HG02884 (cell line): ENCODE measurements at regions not wholly inside any gene's neighbourhood (a gene's known extent, or its start where the extent isn't known, plus 50 kb on each side); places are given as distances from the start of the nearest gene placed in this dataset.
"Not testable (repeated sequence)": the region's sequence is repeated elsewhere in the genome, so short reads cannot be mapped to it uniquely, and the experiment has no call there.

Experiments
- ATAC-seq: cut with Tn5 transposase; IDR thresholded peaks from one replicate; pipeline ENCODE4 v1.9.1; 2021; ENCODE audit warnings: mild to moderate bottlenecking, moderate library complexity; ENCODE audit not compliant: unreplicated experiment

DNA sequence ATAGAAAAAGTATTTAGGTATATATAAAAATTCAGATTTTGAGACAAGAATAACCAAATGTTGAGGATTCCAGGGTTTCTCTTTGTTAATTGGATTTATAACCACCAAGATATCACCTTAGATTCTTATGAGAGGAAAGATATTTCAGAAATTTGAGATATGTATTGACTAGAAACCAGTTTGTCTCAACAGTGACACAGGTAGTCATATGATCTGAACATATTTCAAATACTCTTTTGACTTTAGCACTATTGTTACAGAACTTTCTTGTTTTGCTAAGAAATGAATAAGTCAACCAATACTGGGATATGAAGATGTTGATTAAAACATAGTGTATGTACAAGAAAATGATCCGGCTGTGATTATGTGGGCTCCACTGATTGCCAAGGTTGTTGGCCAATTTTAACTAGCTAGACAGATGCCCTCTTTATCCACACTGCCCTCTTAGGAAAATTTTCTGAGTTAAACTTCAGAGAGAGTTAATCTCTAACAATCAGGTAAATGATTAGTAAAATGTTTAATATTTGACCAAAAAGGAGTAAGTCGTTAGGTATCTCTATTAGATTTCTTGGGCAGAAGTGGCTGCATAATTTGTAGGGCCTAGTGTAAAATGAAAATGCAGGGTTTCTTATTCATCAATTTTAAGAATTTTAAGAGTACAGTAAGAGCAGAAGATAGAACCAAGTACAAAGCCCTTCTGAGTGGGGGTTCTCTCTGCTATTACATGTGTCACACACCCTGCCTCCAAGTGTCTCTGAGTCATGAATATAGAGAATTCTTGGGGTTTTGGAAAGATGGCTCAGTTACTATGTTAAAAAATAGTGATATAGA is 376.0 kb downstream of the TFEC start:
- ATAC-seq, result no peak

DNA sequence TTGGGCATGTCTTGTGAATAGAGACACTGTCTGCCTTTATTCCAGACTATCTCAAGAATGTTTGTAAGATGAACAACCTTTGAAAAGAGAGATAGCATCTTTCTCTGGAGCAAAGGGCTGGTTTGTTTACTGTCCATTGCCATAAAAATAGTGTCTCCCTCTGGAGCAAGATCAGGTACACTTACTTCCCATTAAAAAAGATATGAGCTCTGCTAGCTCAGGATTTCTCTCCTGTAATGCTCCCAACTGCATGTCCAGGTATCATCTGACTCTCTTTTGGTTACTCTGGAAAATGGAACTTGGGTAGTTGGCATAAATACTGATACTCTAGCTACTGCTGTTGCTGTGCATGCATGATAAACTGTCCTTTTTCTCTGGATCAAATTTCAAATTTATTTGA is 381.1 kb downstream of the TFEC start:
- ATAC-seq, result no peak

DNA sequence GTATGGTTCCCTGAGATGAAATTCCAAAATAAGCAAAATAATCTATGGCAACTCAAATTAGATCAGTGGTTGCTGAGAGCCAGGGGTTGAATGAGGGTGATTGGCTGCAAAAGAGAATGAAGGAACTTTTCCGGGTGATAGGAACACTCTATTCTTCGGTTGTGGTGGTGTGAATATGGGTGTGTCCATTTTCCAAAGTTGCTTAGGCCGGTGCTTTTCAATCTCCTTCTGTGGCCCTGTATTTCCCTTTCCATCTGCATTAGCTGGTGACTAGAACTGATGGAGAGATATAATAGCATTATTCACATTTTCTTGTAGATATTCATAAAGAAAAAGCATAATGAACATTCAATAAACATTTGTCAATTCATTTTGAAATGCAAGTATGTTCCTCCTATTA is 382.9 kb downstream of the TFEC start:
- ATAC-seq, result no peak

DNA sequence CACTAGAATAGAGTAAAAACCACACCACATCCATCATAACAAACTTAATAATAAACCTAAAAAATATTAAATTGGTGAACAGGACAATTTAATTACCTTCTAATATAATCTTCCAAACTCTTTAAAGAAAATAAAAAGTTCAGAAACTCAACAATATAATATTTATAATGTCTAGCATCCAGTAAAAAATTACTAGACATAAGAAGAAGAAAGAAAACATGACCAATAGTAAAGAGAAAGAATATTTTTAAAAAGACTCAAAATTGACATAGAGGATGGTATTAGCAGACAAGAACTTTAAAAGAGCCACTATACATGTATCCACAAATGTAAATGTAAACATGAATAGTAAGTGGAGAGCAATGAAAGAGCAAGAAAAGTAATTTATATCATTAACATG is 388.4 kb downstream of the TFEC start:
- no peak for ATAC-seq

DNA sequence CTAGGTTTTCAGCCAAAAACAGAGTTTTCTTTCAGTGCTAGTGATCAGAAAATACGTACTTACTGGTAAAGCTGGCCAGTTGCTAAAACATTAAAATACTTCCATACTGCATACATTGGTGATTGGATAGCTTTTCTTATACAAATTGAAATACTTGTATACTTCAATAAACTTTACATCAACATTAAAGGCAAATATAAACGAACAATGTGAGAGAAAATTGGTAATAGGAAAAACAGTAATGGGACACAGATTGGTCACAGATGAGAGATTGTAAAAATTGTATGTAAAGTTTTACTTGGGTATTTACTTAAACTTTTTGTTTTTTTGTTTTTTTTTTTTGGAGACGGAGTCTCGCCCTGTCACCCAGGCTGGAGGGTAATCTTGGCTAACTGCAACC is 391.7 kb downstream of the TFEC start:
- no peak for ATAC-seq

DNA sequence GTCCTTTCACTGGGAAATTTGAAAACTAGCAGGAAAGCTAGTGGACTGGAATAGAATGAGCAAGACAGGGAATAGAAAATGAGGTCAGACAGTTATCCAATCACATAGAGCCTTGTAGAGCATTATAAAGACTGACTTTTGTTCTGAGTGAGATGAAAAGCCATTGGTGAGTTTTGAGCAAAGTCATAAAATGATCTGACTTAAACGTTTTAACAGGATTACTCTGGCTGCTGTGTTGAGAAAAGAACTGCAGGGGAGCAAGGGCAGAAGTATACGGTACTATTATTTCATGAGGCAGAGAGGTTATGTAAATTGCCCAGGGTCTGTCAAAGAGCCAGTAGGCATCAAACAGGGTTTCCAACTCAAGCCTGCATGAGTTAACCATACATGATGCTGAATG is 393.4 kb downstream of the TFEC start:
- ATAC-seq, result no peak

DNA sequence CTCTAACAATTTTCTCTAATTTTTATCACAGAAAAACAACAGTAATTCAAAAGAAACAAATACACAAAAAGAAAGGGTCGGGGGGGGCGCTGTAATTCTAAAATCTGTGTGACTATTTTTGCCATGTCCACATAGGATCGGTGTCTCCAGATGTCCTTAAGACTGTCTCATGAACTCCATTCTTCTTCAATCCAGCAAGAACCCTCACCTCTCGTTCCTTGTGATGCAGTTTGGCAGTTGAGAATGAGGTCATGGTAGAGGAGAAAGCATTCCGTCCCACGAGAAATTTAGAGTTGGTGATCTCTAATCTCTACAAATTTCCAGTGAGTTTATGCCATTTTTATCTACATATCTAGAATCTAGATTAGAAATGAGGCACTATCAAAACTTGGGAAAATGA is 394.7 kb downstream of the TFEC start:
- ATAC-seq, result no peak

DNA sequence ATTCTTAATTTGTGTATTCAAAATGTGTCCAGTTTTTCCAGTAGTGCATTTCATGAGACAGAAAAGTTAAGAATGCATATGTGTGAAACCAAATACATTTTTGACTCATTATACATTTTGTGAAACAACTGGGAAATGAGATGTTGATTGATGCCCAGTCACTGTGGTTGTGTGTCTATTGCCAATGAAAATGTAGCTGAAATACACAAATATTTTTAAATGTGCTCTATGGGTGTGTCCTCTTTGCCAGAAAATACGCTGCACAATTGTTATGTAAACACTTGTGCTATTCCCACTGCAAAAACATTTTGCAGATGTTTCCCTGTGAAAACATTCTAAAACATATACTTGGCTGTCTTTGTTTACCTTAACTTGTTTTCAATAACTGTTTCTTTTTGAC is 395.2 kb downstream of the TFEC start:
- ATAC-seq, result no peak

DNA sequence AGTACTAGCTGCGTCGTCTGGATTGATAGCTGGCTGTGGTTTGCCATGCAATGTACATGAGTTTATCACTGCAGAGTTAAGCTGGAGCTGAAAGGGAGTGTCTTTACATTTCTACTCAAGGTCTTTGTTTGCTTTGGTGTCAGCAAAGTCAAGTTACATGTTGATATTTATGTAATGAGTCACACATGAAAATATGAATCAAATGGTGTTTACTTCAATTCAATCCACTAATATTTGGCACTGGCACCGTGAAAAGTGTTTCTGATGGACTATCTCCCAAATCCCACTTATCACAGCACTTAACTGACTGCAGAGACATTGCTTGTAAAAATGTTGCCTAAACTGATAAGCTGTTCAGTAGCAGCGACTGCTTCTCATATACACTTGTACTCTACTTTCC is 395.9 kb downstream of the TFEC start:
- ATAC-seq, result no peak

DNA sequence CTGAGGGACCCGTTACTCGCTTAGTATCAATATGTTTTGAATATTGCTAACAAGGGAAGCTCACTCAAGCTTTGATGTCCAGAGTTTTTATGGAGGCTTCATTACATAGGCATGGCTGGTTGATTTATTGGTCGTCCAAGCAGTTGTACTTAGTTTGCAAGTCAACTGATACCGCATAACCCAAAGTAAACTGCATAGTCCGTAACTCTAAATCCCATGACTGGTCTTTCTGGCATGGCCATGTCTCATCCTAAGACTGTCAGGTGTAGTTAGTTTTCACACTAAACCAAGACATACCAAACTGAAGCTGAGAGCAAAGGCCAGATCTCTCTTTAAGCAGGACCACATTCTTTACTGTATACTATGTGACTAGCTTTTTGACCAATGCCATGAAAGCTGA is 397.9 kb downstream of the TFEC start:
- ATAC-seq, result no peak

DNA sequence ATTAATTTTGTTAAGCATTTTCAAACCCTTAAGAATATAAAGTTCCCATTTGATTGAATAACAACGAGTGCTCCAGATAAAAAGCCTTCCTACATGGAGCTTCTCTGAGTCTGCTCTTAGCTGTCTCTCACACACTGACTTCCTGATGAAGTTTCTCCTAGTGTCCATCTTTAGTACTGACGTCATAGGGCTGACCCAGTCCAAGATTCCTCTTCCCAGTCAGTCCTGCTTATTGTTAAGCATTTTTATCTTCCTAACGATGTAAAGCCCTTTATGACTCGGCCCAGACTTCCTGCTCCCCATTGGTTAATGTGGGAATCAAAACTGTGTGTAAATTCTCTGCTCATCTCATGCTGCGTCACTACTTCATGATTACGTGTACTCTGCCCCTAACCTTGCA is 398.8 kb downstream of the TFEC start:
- no peak for ATAC-seq

DNA sequence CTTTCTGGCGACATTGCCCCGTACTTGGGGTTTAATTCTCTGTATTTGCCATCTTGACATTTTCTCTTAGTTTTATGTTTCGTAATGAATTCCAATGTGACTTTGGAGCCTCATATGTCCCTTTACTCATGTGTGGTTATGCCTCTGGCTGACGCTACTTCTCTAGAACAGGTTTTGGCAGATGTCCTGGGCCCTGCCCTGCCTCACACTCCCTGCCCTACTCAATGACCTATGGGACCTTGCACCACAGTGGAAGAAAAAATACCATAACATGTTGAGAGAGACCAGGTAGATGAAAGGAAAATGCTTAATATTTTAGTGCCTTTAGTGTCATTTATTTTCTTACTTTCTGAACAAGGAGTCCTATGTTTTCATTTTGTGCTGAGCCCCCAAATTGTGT is 400.5 kb downstream of the TFEC start:
- no peak for ATAC-seq

DNA sequence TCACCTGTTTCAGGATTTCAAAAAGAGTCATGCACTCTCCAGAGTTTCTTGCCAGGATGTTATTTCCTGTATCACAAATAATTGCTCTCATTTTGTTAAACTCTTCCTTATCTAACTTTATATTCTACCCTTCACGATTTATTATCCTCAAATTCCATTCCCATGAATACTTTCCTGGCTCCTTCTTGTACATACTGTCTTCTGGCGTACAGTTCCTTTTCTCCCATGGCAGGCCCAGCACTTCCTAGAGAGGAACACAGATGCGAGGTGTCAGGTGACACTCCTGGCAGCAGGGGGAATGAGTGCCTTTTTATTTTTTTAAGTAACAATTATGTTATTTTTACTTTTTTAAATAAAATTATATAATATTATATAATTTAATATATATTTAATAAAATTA is 411.9 kb downstream of the TFEC start:
- no peak for ATAC-seq

DNA sequence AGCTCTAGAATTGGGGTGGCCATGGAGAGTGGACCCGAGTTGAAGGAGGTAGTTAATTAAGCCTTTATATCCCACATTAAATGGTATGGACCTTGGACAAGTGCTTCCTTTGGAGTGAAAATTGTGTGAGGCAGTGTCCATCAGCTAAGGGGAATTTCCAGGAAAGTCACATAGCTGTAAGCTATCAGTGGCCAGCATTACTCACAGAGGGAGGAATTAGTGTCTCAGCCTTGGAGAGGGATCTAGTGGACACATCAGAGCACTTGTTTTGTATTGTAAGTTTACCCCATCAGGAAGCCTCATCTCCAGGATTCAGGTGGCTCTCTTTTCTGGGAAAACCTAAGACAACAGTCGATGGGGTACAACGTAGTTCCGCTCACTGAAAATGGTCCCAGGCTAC is 416.7 kb downstream of the TFEC start:
- ATAC-seq, result no peak

DNA sequence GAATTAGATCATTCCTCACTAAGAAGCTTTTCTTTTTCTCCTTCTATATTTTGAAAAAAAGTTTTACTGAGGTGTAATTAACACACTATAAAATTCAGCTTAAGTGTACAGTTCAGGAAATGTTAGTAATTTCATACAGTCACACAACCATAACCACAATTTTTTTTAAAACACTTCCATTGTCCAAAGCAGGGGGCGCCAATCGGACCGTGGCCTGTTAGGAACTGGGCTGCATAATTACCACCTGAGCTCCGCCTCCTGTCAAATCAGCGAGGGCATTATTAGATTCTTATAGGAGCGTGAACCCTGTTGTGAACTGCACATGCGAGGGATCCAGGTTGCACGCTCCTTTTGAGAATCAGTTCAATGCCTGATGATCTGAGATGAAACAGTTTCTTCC is 427.1 kb downstream of the TFEC start:
- ATAC-seq, result no peak

DNA sequence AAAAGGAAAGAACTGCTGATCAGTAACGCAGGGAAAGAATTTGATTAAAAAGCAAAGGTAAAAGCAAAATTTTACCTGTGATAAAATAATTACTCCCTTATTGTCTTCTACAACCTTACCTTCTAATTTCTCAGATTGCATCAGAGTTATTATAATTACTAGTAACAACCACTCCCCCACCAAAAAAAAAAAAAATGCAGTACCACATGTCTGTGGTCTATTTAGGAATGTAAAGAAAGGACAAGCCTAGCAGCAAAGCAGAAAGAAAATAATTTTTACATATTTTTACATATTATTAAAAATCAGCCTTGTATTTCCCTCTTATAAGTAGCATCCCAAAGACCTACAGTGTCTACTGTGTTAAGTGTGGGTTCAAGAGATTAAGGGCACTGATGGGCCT is 430.4 kb downstream of the TFEC start:
- no peak for ATAC-seq

DNA sequence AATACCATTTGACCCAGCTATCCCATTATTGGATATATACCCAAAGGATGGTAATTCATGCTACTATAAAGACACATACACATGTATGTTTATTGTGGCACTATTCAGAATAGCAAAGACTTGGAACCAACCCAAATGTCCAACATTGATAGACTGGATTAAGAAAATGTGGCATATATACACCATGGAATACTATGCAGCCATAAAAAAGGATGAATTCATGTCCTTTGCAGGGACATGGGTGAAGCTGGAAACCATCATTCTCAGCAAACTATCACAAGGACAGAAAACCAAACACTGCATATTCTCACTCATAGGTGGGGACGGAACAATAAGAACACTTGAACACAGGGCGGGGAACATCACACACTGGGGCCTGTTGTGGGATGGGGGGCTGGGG is 431.4 kb downstream of the TFEC start:
- ATAC-seq, result not testable (repeated sequence)

DNA sequence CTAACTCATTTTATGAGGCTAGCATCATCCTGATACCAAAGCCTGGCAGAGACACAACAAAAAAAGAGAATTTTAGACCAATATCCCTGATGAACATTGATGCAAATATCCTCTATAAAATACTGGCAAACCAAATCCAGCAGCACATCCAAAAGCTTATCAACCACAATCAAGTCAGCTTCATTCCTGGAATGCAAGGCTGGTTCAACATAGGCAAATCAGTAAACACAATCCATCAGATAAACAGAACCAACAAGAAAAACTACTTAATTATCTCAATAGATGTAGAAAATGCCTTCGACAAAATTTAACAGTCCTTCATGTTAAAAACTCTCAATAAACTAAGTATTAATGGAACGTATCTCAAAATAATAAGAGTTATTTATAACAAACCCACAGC is 433.3 kb downstream of the TFEC start:
- ATAC-seq, result not testable (repeated sequence)

DNA sequence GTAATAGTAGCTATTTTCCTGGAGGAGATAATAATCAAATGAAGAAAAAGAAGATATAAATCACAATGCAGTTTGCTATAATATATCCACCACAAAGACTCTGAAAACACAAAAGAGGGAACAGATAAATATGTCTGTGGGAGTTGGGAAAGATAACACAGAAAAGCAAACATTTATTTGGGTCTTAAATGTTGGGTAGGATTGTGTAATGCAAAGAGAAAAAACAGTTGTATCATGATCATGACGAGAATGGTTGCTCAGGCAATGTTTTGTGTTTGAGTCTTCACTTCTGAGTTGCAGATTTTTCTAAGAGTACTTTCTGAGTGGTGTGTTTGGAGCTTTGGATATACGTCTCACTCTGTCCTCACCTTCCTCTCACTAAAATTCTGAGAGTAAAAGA is 437.5 kb downstream of the TFEC start:
- no peak for ATAC-seq

DNA sequence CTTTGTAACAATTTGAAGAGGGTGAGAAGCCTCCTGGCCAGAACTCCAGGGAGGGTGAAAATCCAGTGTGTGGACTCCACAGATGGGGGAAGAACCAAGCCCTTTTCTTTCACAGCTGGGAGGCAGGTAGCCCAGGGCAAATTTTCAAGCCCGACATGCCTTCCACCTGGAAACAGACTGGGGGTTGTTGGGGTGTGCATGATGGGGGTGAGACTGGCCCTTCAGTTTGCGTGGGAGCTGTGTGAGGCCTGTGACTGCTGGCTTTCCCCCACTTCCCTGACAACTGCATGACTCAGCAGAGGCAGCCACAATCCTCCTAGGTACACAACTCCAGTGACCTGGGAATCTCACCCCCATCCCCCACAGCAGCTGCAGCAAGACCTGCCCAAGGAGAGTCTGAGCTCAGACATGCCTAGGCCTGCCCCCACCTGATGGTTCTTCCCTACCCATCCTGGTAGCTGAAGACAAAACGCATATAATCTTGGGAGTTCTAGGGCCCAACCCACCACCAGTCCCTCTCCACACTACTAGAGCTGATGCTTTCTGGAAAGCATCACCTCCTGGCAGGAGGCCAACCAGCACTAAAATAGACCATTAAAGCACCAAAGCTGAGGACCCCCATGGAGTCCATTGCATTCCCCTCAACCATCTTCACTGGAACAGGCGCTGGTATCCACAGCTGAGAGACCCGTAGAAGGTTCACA is 445.4 kb downstream of the TFEC start:
- no peak for ATAC-seq

DNA sequence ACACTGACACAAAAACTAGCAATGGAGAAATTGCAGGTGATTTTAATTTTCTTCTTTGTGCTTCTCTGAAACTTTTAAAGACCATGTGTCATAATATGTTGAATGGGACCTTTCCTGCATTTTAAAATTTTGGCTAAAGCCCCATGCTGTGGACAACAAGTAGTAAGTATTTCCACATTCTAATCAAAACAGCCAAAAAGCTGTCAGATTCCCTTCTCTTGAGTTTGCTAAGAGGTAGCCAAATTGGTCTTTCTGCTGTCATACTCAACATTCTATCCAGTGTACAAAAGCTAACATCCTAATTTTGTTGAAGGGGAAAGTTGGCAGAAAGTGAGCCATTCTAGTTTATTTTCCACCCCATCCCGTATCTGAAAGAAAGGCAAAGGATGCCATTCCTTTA is 447.6 kb downstream of the TFEC start:
- ATAC-seq, result no peak

DNA sequence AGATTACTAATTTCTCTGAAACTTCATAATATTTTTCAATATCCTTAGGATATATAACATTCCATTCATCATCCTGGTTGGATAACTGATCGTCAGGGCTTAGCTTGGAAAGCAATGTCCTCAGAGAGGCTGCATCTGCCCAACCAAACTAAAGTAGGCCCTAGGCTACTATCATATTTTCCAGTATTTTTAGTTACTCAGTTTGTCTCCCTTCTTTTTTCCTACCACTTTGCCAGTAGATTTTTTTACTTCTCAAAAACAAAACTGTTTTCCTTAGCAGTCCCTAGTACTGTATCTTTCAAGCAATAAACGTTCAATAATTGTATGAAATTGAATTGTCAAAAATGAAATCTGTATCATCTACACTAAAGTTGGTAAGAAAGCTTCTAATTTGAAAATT is 452.0 kb downstream of the TFEC start:
- no peak for ATAC-seq
